ENCODE measurements at regions not wholly inside any gene's neighbourhood (a gene's known extent, or its start where the extent isn't known, plus 50 kb on each side); places are given as distances from the start of the nearest gene placed in this dataset.

GRCh38 chr1:239550178-239550577, 163.8 kb downstream of the CHRM3 start:
- TF ChIP-seq CTCF (IDR thresholded peaks at IDR 0.05) (no peak), POLR2A (IDR thresholded peaks at IDR 0.05) (no peak), POLR2AphosphoS5 (IDR thresholded peaks at IDR 0.05) (no peak)

Data from breast epithelium (tissue), 3 donors.